ENCODE measurements at regions not wholly inside any gene's neighbourhood (a gene's known extent, or its start where the extent isn't known, plus 50 kb on each side); places are given as distances from the start of the nearest gene placed in this dataset.
A peak's percentile ranks its signal among the peaks of the same experiment; 100 is the strongest.
"Not testable (repeated sequence)": the region's sequence is repeated elsewhere in the genome, so short reads cannot be mapped to it uniquely, and the experiment has no call there.

GRCh38 chr5:112552216-112552615 is 133.1 kb upstream of the EPB41L4A start:
- Histone ChIP-seq H3K36me3 (ENCODE audit: control insufficient read depth, insufficient read depth, low read length) (no peaks in the 10 kb centered on the region), H3K4me3 (ENCODE audit: low read depth, low read length) (no peak overlapping the region), H3K9ac (no peak overlapping the region), H3K9me3 (ENCODE audit: control insufficient read depth, low read length) (no peaks in the 10 kb centered on the region), H2AFZ (peak overlapping the region; percentile 30), H3K4me1 (peaks cover 4% of the 10 kb centered on the region), H3K27me3 (ENCODE audit: control insufficient read depth, insufficient read depth, low read length) (no peaks in the 10 kb centered on the region), H3K79me2 (no peaks in the 10 kb centered on the region), H3K4me2 (ENCODE audit: low read length) (no peak overlapping the region), H3K27ac (no peak overlapping the region)
- no peak for TF ChIP-seq CTCF (IDR thresholded peaks at IDR 0.05)

GRCh38 chr5:112552791-112553190 is 133.7 kb upstream of the EPB41L4A start:
- Histone ChIP-seq H2AFZ (no peak overlapping the region), H3K79me2 (no peaks in the 10 kb centered on the region), H3K9ac (no peak overlapping the region), H3K36me3 (ENCODE audit: control insufficient read depth, insufficient read depth, low read length) (no peaks in the 10 kb centered on the region), H3K4me2 (ENCODE audit: low read length) (no peak overlapping the region), H3K27ac (no peak overlapping the region), H3K9me3 (ENCODE audit: control insufficient read depth, low read length) (no peaks in the 10 kb centered on the region), H3K27me3 (ENCODE audit: control insufficient read depth, insufficient read depth, low read length) (no peaks in the 10 kb centered on the region), H3K4me3 (ENCODE audit: low read depth, low read length) (no peak overlapping the region), H3K4me1 (peaks cover 4% of the 10 kb centered on the region)
- TF ChIP-seq CTCF (IDR thresholded peaks at IDR 0.05): no peak

- H3K9ac ChIP-seq: no peak overlapping the region
- no peaks in the 10 kb centered on the region for H3K79me2 ChIP-seq
- no peaks in the 10 kb centered on the region for H3K9me3 ChIP-seq (ENCODE audit: control insufficient read depth, low read length)
- no peaks in the 10 kb centered on the region for H3K36me3 ChIP-seq (ENCODE audit: control insufficient read depth, insufficient read depth, low read length)
- peaks cover 4% of the 10 kb centered on the region for H3K4me1 ChIP-seq
- TF ChIP-seq CTCF (IDR thresholded peaks at IDR 0.05): no peak
- peak overlapping the region; percentile 5 for H2AFZ ChIP-seq
- H3K4me3 ChIP-seq (ENCODE audit: low read depth, low read length): no peak overlapping the region
- H3K27me3 ChIP-seq (ENCODE audit: control insufficient read depth, insufficient read depth, low read length): no peaks in the 10 kb centered on the region
- H3K27ac ChIP-seq: no peak overlapping the region
- no peak overlapping the region for H3K4me2 ChIP-seq (ENCODE audit: low read length)
Observed at GRCh38 chr5:112554101-112554977, 135.3 kb upstream of the EPB41L4A start.

- Histone ChIP-seq H3K9ac (no peak overlapping the region), H3K79me2 (no peaks in the 10 kb centered on the region), H3K36me3 (ENCODE audit: control insufficient read depth, insufficient read depth, low read length) (no peaks in the 10 kb centered on the region), H2AFZ (no peak overlapping the region), H3K4me2 (ENCODE audit: low read length) (no peak overlapping the region), H3K9me3 (ENCODE audit: control insufficient read depth, low read length) (no peaks in the 10 kb centered on the region), H3K27ac (no peak overlapping the region), H3K27me3 (ENCODE audit: control insufficient read depth, insufficient read depth, low read length) (no peaks in the 10 kb centered on the region), H3K4me1 (peaks cover 4% of the 10 kb centered on the region), H3K4me3 (ENCODE audit: low read depth, low read length) (no peak overlapping the region)
- TF ChIP-seq CTCF (IDR thresholded peaks at IDR 0.05): no peak
Observed at GRCh38 chr5:112555197-112555596, 136.1 kb upstream of the EPB41L4A start.

- no peaks in the 10 kb centered on the region for H3K27me3 ChIP-seq (ENCODE audit: control insufficient read depth, insufficient read depth, low read length)
- no peaks in the 10 kb centered on the region for H3K9me3 ChIP-seq (ENCODE audit: control insufficient read depth, low read length)
- H3K36me3 ChIP-seq (ENCODE audit: control insufficient read depth, insufficient read depth, low read length): no peaks in the 10 kb centered on the region
- H2AFZ ChIP-seq: no peak overlapping the region
- H3K4me2 ChIP-seq (ENCODE audit: low read length): no peak overlapping the region
- H3K4me3 ChIP-seq (ENCODE audit: low read depth, low read length): no peak overlapping the region
- no peak overlapping the region for H3K27ac ChIP-seq
- peaks cover 4% of the 10 kb centered on the region for H3K4me1 ChIP-seq
- H3K9ac ChIP-seq: no peak overlapping the region
- H3K79me2 ChIP-seq: no peaks in the 10 kb centered on the region
- no peak for TF ChIP-seq CTCF (IDR thresholded peaks at IDR 0.05)
Observed at GRCh38 chr5:112555691-112556090, 136.6 kb upstream of the EPB41L4A start.

- not testable (repeated sequence) for H3K9ac ChIP-seq; H3K36me3 ChIP-seq (ENCODE audit: control insufficient read depth, insufficient read depth, low read length); H2AFZ ChIP-seq; H3K27me3 ChIP-seq (ENCODE audit: control insufficient read depth, insufficient read depth, low read length); H3K79me2 ChIP-seq; H3K27ac ChIP-seq; H3K4me2 ChIP-seq (ENCODE audit: low read length); H3K4me1 ChIP-seq; H3K9me3 ChIP-seq (ENCODE audit: control insufficient read depth, low read length); H3K4me3 ChIP-seq (ENCODE audit: low read depth, low read length)
Observed at GRCh38 chr5:112559501-112559900, 140.4 kb upstream of the EPB41L4A start.

Measured in parathyroid adenoma (tissue), 2 donors.